Liver (tissue), 7 donors: ENCODE measurements at regions not wholly inside any gene's neighbourhood (a gene's known extent, or its start where the extent isn't known, plus 50 kb on each side); places are given as distances from the start of the nearest gene placed in this dataset.

ENCODE experiments used
- DNase-seq: peaks from one replicate; pipeline ENCODE4 v3.0.0-alpha.2; 2017; ENCODE audit warnings: low spot score
- H3K27ac ChIP-seq, 2 donors: one replicate each; pipeline ENCODE4 v1.7.0; 2013; ENCODE audit warnings: inconsistent platforms in 2 of 2, low read length in 2 of 2, control low read depth in 1 of 2, low read depth in 1 of 2, mild to moderate bottlenecking in 1 of 2
- H3K27me3 ChIP-seq, 4 donors: one replicate each; pipeline versions ENCODE4 v1.6.1 to v1.7.0; 2013; ENCODE audit warnings: low read length in 3 of 4, inconsistent platforms in 1 of 4, mild to moderate bottlenecking in 1 of 4, moderate library complexity in 1 of 4; ENCODE audit not compliant: control insufficient read depth in 4 of 4, insufficient read depth in 4 of 4
- H3K36me3 ChIP-seq, 4 donors: one replicate each; pipeline versions ENCODE4 v1.6.1 to v1.7.0; 2013; ENCODE audit warnings: low read length in 3 of 4, mild to moderate bottlenecking in 3 of 4, low read depth in 1 of 4, moderate library complexity in 1 of 4; ENCODE audit not compliant: control insufficient read depth in 4 of 4, insufficient read depth in 3 of 4
- H3K4me1 ChIP-seq, 4 donors: one replicate each; pipeline versions ENCODE4 v1.6.1 to v1.7.0; 2013; ENCODE audit warnings: low read length in 3 of 4, mild to moderate bottlenecking in 3 of 4, moderate library complexity in 1 of 4; ENCODE audit not compliant: control insufficient read depth in 4 of 4, insufficient read depth in 4 of 4
- H3K4me3 ChIP-seq, 3 donors: one replicate each; pipeline versions ENCODE4 v1.6.1 to v1.7.0; 2013; ENCODE audit warnings: low read length in 3 of 3, control low read depth in 1 of 3, low read depth in 1 of 3, mild to moderate bottlenecking in 1 of 3
- H3K9ac ChIP-seq, 2 donors: one replicate each; pipeline ENCODE4 v1.7.0; 2013; ENCODE audit warnings: low read length in 2 of 2, mild to moderate bottlenecking in 2 of 2, moderate library complexity in 2 of 2, control low read depth in 1 of 2, low read depth in 1 of 2
- H3K9me3 ChIP-seq, 4 donors: one replicate each; pipeline versions ENCODE4 v1.6.1 to v1.7.0; 2013; ENCODE audit warnings: low read length in 3 of 4; ENCODE audit not compliant: control insufficient read depth in 4 of 4
- ATF3 ChIP-seq: IDR thresholded peaks from 2 replicates; pipeline ENCODE4 v1.6.1; 2016; ENCODE audit warnings: antibody characterized with exemption
- EGR1 ChIP-seq, 2 donors: IDR thresholded peaks; 2 replicates each; pipeline ENCODE4 v1.6.1; 2016 to 2018; ENCODE audit warnings: antibody characterized with exemption in 2 of 2, low read depth in 2 of 2
- FOXA1 ChIP-seq: IDR thresholded peaks from 2 replicates; pipeline ENCODE4 v1.6.1; 2016; ENCODE audit warnings: antibody characterized with exemption
- GABPA ChIP-seq, 2 donors: IDR thresholded peaks in 1 of 2; conservative IDR thresholded peaks in 1 of 2; 2 replicates each; pipeline ENCODE4 v1.6.1; 2016; ENCODE audit warnings: antibody characterized with exemption in 2 of 2, mild to moderate bottlenecking in 1 of 2, moderate library complexity in 1 of 2
- HNF4A ChIP-seq, 2 donors: conservative IDR thresholded peaks; 2 replicates each; pipeline ENCODE4 v1.6.1; 2016; ENCODE audit warnings: antibody characterized with exemption in 2 of 2, mild to moderate bottlenecking in 2 of 2
- HNF4G ChIP-seq: IDR thresholded peaks from 2 replicates; pipeline ENCODE4 v1.6.1; 2016; ENCODE audit warnings: antibody characterized with exemption
- RAD21 ChIP-seq, 2 donors: IDR thresholded peaks; 2 replicates each; pipeline ENCODE4 v1.6.1; 2016; ENCODE audit warnings: antibody characterized with exemption in 2 of 2, mild to moderate bottlenecking in 2 of 2
- RXRA ChIP-seq, 2 donors: IDR thresholded peaks; 2 replicates each; pipeline ENCODE4 v1.6.1; 2017 to 2018; ENCODE audit warnings: antibody characterized with exemption in 2 of 2, mild to moderate bottlenecking in 1 of 2
- TAF1 ChIP-seq: conservative IDR thresholded peaks from 2 replicates; pipeline ENCODE4 v1.6.1; 2016; ENCODE audit warnings: antibody characterized with exemption, mild to moderate bottlenecking
- YY1 ChIP-seq: IDR thresholded peaks from 2 replicates; pipeline ENCODE4 v1.6.1; 2016; ENCODE audit warnings: antibody characterized with exemption, mild to moderate bottlenecking
- ZBTB33 ChIP-seq: IDR thresholded peaks from 2 replicates; pipeline ENCODE4 v1.6.1; 2016; ENCODE audit warnings: antibody characterized with exemption
- WGBS: extraction: QIAGEN DNeasy Blood & Tissue Kit; methylation state at CpG from one replicate; pipeline ENCODE4 v1.1.7; 2013; 5-methylcytosine and 5-hydroxymethylcytosine counted together
- TF ChIP-seq, protein P1 (sequence below): IDR thresholded peaks from 2 replicates; pipeline ENCODE4 v1.6.1; 2016; ENCODE audit warnings: antibody characterized with exemption, mild to moderate bottlenecking
- donor health status: healthy.
- donor health status: healthy.
- donor health status: healthy.
- donor health status: healthy.

- H3K9me3 ChIP-seq = no peaks in the 10 kb centered on the region
- 92% methylated on average over 4 of the region's 4 CpGs for WGBS
- no peaks in the 10 kb centered on the region for H3K36me3 ChIP-seq
- no peak overlapping the region for H3K9ac ChIP-seq
- H3K27ac ChIP-seq = no peak overlapping the region
- no peak overlapping the region for H3K4me3 ChIP-seq
- H3K27me3 ChIP-seq = no peaks in the 10 kb centered on the region
- no peaks in the 10 kb centered on the region for H3K4me1 ChIP-seq
- TF ChIP-seq FOXA1 (no peak), ATF3 (no peak), RAD21 (IDR thresholded peaks at IDR 0.05) (no peak), YY1 (no peak)
- TF ChIP-seq, protein P1, sequence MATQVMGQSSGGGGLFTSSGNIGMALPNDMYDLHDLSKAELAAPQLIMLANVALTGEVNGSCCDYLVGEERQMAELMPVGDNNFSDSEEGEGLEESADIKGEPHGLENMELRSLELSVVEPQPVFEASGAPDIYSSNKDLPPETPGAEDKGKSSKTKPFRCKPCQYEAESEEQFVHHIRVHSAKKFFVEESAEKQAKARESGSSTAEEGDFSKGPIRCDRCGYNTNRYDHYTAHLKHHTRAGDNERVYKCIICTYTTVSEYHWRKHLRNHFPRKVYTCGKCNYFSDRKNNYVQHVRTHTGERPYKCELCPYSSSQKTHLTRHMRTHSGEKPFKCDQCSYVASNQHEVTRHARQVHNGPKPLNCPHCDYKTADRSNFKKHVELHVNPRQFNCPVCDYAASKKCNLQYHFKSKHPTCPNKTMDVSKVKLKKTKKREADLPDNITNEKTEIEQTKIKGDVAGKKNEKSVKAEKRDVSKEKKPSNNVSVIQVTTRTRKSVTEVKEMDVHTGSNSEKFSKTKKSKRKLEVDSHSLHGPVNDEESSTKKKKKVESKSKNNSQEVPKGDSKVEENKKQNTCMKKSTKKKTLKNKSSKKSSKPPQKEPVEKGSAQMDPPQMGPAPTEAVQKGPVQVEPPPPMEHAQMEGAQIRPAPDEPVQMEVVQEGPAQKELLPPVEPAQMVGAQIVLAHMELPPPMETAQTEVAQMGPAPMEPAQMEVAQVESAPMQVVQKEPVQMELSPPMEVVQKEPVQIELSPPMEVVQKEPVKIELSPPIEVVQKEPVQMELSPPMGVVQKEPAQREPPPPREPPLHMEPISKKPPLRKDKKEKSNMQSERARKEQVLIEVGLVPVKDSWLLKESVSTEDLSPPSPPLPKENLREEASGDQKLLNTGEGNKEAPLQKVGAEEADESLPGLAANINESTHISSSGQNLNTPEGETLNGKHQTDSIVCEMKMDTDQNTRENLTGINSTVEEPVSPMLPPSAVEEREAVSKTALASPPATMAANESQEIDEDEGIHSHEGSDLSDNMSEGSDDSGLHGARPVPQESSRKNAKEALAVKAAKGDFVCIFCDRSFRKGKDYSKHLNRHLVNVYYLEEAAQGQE = no peak
- no peak for DNase-seq
Measured at GRCh38 chr21:15171546-15171945, 106.7 kb upstream of the NRIP1 start.

- Histone ChIP-seq H3K9me3 (no peaks in the 10 kb centered on the region), H3K4me3 (no peak overlapping the region), H3K36me3 (no peaks in the 10 kb centered on the region), H3K9ac (no peak overlapping the region), H3K27me3 (no peaks in the 10 kb centered on the region), H3K4me1 (no peaks in the 10 kb centered on the region), H3K27ac (no peak overlapping the region)
- no peak for DNase-seq
- 32% methylated on average over 3 of the region's 3 CpGs for WGBS
- TF ChIP-seq HNF4G (no peak), GABPA (IDR thresholded peaks at IDR 0.05 in 1 of 2, conservative IDR thresholded peaks at IDR 0.05 in 1 of 2) (no peak), ZBTB33 (no peak), RXRA (IDR thresholded peaks at IDR 0.05) (no peak), TAF1 (no peak)
Measured at GRCh38 chr21:15172963-15173362, 108.2 kb upstream of the NRIP1 start.

- no peak overlapping the region for H3K27ac ChIP-seq
- 89% methylated on average over 3 of the region's 3 CpGs for WGBS
- no peak for DNase-seq
- TF ChIP-seq HNF4A (conservative IDR thresholded peaks at IDR 0.05) (peak; percentile 19 to 32), EGR1 (IDR thresholded peaks at IDR 0.05; ENCODE audit: low read depth in 2 of 2) (no peak)
- no peaks in the 10 kb centered on the region for H3K27me3 ChIP-seq
- no peaks in the 10 kb centered on the region for H3K4me1 ChIP-seq
- no peak overlapping the region for H3K9ac ChIP-seq
- H3K4me3 ChIP-seq = no peak overlapping the region
- no peaks in the 10 kb centered on the region for H3K9me3 ChIP-seq
- no peaks in the 10 kb centered on the region for H3K36me3 ChIP-seq
Measured at GRCh38 chr21:15174923-15175322, 110.1 kb upstream of the NRIP1 start.
